NCI-H526 (cell line): ENCODE measurements at regions not wholly inside any gene's neighbourhood (a gene's known extent, or its start where the extent isn't known, plus 50 kb on each side); places are given as distances from the start of the nearest gene placed in this dataset.
A peak's percentile ranks its signal among the peaks of the same experiment; 100 is the strongest.

Experiments used
- DNase-seq, 2 experiments: peaks; one replicate each; lab custom pipeline; 2025; lab: John Stamatoyannopoulos, UW

- no peak for DNase-seq
Observed at GRCh38 chr4:119709418-119709817, 80.8 kb upstream of the PDE5A start.

- DNase-seq, result no peak
Observed at GRCh38 chr4:119707336-119707735, 78.7 kb upstream of the PDE5A start.

- no peak for DNase-seq
Observed at GRCh38 chr4:119706804-119707203, 78.2 kb upstream of the PDE5A start.

GRCh38 chr4:119697887-119698393 lies 69.3 kb upstream of the PDE5A start:
- no peak for DNase-seq

GRCh38 chr4:119696963-119697362 lies 68.4 kb upstream of the PDE5A start:
- no peak for DNase-seq

- no peak for DNase-seq
Observed at GRCh38 chr4:119695216-119695615, 66.6 kb upstream of the PDE5A start.

- DNase-seq, result no peak
Observed at GRCh38 chr4:119693126-119693525, 64.5 kb upstream of the PDE5A start.

GRCh38 chr4:119692001-119692400 lies 63.4 kb upstream of the PDE5A start:
- no peak for DNase-seq

GRCh38 chr4:119690871-119691270 lies 62.3 kb upstream of the PDE5A start:
- no peak for DNase-seq

- DNase-seq, result no peak
Observed at GRCh38 chr4:119688446-119688845, 59.8 kb upstream of the PDE5A start.

GRCh38 chr4:119684463-119684862 lies 55.9 kb upstream of the PDE5A start:
- peak in 1 of 2 experiments; percentile 22 for DNase-seq

GRCh38 chr4:119683518-119683917 lies 54.9 kb upstream of the PDE5A start:
- DNase-seq, result no peak

GRCh38 chr4:119682099-119682498 lies 53.5 kb upstream of the PDE5A start:
- no peak for DNase-seq

GRCh38 chr4:119679251-119679650 lies 50.6 kb upstream of the PDE5A start:
- no peak for DNase-seq

GRCh38 chr4:119678761-119679160 lies 50.2 kb upstream of the PDE5A start:
- DNase-seq, result no peak
